IPS-NIHi11 (cell line): ENCODE measurements at regions not wholly inside any gene's neighbourhood (a gene's known extent, or its start where the extent isn't known, plus 50 kb on each side); places are given as distances from the start of the nearest gene placed in this dataset.
A peak's percentile ranks its signal among the peaks of the same experiment; 100 is the strongest.
"Not testable (repeated sequence)": the region's sequence is repeated elsewhere in the genome, so short reads cannot be mapped to it uniquely, and the experiment has no call there.

Experiments
- DNase-seq: peaks from one replicate; pipeline ENCODE4 v3.0.0; 2012; ENCODE audit warnings: mixed read lengths, low spot score

- DNase-seq = peak; percentile 19
These were observed 732.6 kb downstream of the RERGL start for GRCh38 chr12:17357396-17357795.

- no peak for DNase-seq
These were observed 737.8 kb downstream of the RERGL start for GRCh38 chr12:17352164-17352563.

DNA sequence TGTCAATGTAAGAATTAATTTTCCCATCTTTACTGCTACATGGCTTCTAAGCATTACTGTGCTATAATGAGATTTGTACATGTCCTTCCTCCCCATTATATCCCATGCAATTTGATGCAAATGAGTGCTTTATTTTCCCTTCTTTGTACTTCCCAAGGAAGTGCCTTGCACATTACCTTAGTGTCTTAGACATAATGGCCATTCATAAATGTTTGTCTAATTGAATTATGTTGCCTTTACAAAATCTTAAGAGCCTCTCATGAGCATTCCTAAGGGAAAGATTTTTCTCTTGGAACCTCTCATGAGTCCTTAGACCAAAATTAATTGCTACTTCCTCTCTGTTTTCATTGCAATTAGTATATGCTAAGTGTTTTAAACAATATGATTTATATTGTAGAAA, 741.7 kb downstream of the RERGL start:
- no peak for DNase-seq

DNA sequence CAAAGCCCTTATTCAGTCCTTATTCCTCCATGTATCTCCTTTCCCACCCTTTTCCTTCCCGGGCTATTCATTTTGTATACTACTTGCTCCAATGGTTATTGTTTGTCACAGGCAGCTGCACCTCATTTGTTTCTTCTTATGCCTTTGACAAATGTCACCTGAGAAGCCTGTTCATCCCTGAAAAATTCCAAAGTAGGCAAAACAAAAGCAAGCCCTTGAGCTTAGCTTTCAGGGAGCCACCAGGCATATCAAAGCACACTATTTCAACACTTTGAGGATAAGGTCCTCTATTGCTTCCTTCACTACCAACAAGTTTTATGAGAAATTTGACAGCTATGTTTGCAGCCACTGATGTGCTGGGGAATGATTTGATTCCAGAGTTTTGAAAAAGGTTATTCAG, 738.7 kb upstream of the LMO3 start:
- DNase-seq = peak; percentile 21

DNA sequence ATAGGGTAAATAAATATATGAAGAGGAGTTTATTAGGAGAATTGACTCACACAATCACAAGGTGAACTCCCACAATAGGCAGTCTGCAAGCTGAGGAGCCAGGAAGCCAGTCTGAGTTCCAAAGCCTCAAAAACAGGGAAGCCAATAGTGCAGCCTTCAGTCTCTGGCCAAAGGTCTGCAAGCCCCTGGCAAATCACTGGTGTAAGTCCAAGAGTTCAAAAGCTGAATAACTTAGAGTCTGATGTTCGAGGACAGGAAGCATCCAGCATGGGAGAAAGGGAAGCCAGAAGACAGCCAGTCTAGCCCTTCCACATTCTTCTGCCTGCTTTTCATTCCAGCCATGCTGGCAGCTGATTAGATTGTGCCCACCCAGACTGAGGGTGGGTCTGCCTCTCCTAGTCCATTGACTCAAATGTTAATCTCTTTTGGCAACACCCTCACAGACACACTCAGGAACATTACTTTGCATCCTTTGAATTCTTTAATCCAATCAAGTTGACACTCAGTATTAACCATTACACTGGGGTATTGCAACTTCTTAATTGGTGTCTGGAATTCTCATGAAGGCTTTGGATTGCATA, 736.5 kb upstream of the LMO3 start:
- DNase-seq = no peak

- no peak for DNase-seq
These were observed 729.5 kb upstream of the LMO3 start for GRCh38 chr12:17335487-17335886.

DNA sequence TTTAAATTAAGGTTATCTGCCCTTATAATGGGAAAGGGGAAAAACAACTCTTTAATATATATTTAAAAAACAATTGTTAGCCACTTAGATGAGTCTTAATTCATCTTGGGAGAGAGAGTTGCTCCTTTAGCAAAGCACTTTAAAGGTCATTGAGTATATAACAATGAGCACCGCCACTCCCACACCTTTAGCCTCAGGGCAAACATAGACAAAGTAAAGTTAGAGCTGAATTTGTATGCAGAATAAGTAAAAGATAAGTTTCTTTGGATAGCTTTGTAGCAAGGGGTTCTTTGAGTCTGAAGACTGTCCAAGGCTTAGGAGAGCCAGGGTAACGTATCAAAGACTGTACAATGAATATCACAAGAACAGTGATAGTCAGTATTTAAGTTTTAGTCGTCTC, 728.8 kb upstream of the LMO3 start:
- DNase-seq = no peak

DNA sequence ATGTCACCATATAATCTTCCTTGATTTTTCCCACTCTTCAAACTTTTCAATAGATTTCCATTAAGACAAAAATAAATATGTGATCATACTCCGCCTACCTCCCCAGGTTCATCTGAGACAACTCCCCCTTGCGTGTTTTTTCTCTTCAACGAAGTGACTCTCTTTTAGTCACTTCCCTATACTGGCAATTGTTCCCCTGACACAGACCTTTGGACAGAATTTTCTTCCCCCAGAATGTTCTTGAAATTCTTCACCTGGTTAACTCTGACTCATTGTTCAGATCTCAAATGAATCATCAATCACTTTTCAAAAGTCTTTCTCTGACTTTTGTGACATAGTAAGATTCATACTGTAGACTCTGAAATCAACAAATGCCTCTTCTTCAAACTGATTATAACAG, 727.3 kb upstream of the LMO3 start:
- DNase-seq = no peak

DNA sequence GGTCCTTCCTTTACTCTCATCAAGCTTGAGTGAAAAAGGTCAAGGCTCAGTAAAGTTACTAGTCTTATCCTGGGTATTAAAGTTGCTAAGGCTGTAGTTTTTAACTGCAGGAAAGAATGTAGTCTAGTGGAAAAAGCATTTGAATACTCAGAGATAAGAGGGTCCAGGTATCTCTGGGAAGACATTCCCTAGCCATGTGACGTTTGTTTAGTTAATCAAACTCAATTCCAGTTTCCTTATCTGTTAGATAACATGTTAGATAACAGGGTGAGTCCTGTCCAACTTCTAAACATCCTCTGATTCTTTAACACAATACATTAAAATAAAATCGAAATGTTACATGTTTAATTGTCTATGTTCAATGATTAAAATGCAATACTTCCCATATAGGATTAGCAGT, 720.7 kb upstream of the LMO3 start:
- DNase-seq = no peak

DNA sequence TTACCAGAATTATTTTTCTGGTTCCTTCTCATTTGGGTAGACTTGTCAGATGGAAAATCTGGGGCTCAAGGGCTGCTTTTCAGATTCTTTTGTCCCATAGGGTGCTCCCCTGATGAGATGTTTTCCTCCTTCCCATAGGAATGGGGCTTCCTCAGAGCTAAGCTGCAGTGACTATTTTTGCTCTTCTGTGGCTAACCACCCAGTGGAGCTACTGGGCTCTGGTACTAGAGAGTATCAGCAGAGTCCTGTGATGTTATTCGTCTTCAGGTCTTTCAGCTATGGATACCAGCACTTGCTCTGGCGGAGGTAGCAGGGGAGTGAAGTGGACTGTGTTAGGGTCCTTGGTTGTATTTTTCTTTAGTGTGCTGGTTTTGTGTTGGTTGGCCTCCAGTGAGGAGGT, 716.1 kb upstream of the LMO3 start:
- DNase-seq = no peak

GRCh38 chr12:17304503-17305347, 698.8 kb upstream of the LMO3 start:
- no peak for DNase-seq

GRCh38 chr12:17302001-17302400, 696.0 kb upstream of the LMO3 start:
- no peak for DNase-seq

- DNase-seq = no peak
These were observed 695.6 kb upstream of the LMO3 start for GRCh38 chr12:17301544-17301943.

- DNase-seq = no peak
These were observed 690.9 kb upstream of the LMO3 start for GRCh38 chr12:17296882-17297281.

DNA sequence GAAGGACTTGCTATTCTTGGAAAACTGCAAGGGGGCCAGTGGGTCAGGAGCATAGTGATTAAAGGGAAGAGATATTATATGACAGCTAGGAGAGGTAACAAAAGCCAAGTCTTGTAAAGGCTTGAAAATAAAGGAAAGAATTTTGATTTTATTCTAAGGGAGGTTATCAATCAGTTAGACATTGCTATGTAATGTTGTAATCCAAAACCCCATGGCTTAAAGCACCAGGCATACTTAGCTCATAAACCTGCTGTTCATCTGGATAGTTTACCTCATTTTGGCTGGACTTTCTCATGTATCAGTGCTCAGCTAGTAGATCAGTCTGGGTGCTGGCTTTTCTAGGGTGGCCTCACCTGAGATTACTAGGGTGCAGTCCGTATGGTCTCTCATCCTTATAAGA, 680.9 kb upstream of the LMO3 start:
- peak; percentile 11 for DNase-seq

GRCh38 chr12:17284873-17285272, 678.9 kb upstream of the LMO3 start:
- DNase-seq = no peak

DNA sequence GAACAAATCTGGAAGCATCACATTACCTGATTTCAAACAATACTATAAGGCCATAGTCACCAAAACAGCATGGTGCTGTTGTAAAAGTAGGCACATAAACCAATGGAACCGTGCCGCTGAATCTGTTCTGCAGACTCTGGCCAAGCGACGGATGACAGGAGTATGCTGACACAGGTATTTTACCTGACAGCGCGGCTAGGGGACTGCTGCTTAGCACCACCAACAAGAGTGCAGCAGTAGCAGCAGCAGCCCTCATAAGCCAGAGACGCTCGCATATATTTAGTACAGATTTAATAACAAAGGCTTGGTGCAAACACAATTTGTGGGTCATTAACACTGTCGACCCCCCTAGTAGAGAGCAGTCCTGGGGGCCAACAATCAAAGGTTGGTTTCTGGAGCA, 677.6 kb upstream of the LMO3 start:
- no peak for DNase-seq

GRCh38 chr12:17282169-17282568, 676.2 kb upstream of the LMO3 start:
- not testable (repeated sequence) for DNase-seq

DNA sequence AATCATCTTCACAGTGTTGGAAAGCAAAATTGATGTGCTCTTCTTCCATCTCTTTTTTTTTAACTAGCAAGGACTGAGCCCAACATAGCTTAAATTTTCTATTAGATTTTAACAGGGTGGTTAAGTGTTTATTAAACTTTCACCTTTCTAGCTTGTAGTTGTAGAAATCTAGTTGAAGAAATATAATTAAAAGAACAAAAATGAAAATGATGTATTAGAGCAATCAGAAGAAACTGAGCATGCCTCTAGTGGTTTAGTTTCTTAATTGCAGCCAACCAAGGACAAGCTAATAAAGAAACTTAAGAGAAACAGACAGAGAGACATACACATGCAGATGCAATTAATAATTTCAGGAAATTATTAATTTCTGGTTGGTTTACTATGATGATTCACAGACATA, 673.0 kb upstream of the LMO3 start:
- no peak for DNase-seq

GRCh38 chr12:17276196-17276595, 670.2 kb upstream of the LMO3 start:
- DNase-seq = no peak

DNA sequence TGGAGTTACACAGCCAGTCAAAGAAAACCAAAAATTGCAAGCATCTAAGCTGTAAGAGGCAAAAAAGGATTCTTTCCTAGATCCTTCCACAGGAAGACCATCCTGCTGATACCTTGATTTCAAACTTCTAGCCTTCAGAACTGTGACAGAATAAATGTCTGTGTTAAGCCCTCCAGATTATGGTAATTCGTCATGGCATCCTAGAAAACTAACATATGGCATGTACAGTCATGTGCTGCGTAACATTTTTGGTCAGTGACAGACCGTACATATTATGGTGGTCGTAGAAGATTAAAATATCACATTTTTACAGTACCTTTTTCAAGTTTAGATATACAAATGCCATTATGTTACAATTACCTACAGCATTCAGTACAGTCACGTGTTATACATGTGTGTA, 660.9 kb upstream of the LMO3 start:
- DNase-seq = no peak

- no peak for DNase-seq
These were observed 658.6 kb upstream of the LMO3 start for GRCh38 chr12:17264603-17265002.

DNA sequence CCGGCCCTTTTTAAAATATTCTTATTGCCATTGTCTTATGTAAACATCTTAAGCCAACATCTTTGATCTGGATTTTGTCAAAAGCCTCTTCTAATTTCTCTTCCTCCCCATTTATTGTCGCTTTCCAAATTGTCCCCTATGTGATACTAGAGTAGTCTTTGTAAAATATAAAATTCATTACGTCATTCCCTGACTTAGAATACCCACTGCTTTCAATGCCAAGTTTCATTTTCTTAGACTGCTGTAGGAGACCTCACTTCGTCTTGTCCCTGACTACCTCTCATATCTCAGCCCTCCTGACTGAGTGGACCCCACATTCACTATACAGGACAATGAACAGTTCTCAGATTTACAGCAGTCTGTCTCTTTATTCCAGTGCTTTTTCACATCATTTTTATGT, 633.9 kb upstream of the LMO3 start:
- no peak for DNase-seq

DNA sequence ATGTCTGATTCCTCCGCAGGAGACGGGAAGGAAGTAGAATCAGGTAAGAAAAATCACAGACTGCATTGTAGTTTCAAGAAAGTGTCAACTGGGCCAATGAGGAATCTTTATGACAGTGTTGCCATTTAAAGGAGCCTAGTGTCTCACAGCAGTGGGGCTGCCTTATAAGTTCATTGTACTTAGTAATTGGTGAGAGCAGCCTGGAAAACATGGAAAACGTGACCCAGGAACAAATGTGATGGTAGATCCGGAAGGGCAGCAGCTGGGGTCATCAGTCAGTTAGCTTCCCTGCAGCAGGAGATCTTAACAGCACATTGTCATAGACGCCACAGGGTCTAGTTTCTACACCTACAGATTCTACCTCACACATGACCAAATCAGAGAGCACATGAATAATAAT, 630.0 kb upstream of the LMO3 start:
- DNase-seq = peak; percentile 17
